K562 (cell line): ENCODE measurements at regions not wholly inside any gene's neighbourhood (a gene's known extent, or its start where the extent isn't known, plus 50 kb on each side); places are given as distances from the start of the nearest gene placed in this dataset.

ENCODE experiments used
- ETS1 ChIP-seq: conservative IDR thresholded peaks from 2 replicates; pipeline ENCODE4 v1.6.1; 2011; ENCODE audit warnings: low read depth, mild to moderate bottlenecking, low read length; ENCODE audit not compliant: control insufficient read depth
- HMG20A ChIP-seq: fragments of 450-650 bp; formaldehyde crosslinking; conservative IDR thresholded peaks from 2 replicates; pipeline ENCODE4 v1.4.0; 2020; ENCODE audit warnings: mild to moderate bottlenecking, mixed read lengths
- YY1 ChIP-seq, 3 experiments: IDR thresholded peaks; 2 replicates each; pipeline ENCODE4 v1.6.1; 2011; ENCODE audit warnings: low read length in 2 of 3, mild to moderate bottlenecking in 2 of 3, moderate library complexity in 2 of 3, borderline replicate concordance in 1 of 3, control low read depth in 1 of 3, low read depth in 1 of 3; ENCODE audit not compliant: insufficient read depth in 3 of 3, insufficient replicate concordance in 2 of 3, control insufficient read depth in 1 of 3, insufficient read length in 1 of 3; ENCODE audit errors: extremely low read depth in 1 of 3
- ZBTB11 ChIP-seq, 3 experiments: fragments of 200-800 bp in 1 of 3; fragments of 250-450 bp in 1 of 3; fragments of 450-650 bp in 1 of 3; sonication (Bioruptor Pico) in 1 of 3; sonication (Bioruptor generic) in 1 of 3; formaldehyde crosslinking in 1 of 3; IDR thresholded peaks; 2 replicates each; pipeline versions ENCODE4 v1.6.1 to v1.8.0; 2016 to 2022; ENCODE audit warnings: mild to moderate bottlenecking in 2 of 3, missing genetic modification characterization in 2 of 3, missing compliant biosample characterization in 1 of 3, moderate library complexity in 1 of 3
- ZNF212 ChIP-seq: fragments of 450-650 bp; formaldehyde crosslinking; IDR thresholded peaks from 2 replicates; pipeline ENCODE4 v1.4.0; 2020; ENCODE audit warnings: mild to moderate bottlenecking
- ZNF318 ChIP-seq, 2 experiments: fragments of 450-650 bp; IDR thresholded peaks; 2 replicates each; pipeline ENCODE4 v1.6.1; 2016; ENCODE audit warnings: mild to moderate bottlenecking in 2 of 2, borderline replicate concordance in 1 of 2, low read depth in 1 of 2, moderate library complexity in 1 of 2
- ZNF76 ChIP-seq: fragments of 250-450 bp; sonication (Bioruptor Pico); IDR thresholded peaks from 2 replicates; pipeline ENCODE4 v1.4.0; 2020; ENCODE audit warnings: mild to moderate bottlenecking, moderate library complexity, borderline replicate concordance

- TF ChIP-seq ZNF318 (IDR thresholded peaks at IDR 0.05; ENCODE audit: borderline replicate concordance in 1 of 2, low read depth in 1 of 2) (no peak), HMG20A (CRISPR knock-in tag) (no peak), ETS1 (no peak), ZBTB11 (CRISPR knock-in tag; IDR thresholded peaks at IDR 0.05) (no peak), ZNF76 (CRISPR knock-in tag) (no peak), YY1 (IDR thresholded peaks at IDR 0.05; ENCODE audit: borderline replicate concordance in 1 of 3, control insufficient read depth in 1 of 3, extremely low read depth in 1 of 3, insufficient read depth in 3 of 3, insufficient read length in 1 of 3, insufficient replicate concordance in 2 of 3, low read depth in 1 of 3, low read length in 2 of 3) (no peak), ZNF212 (CRISPR knock-in tag) (no peak)
Observed at GRCh38 chr3:190762801-190763200, 99.7 kb downstream of the GMNC start.
